GM19351 (cell line): ENCODE measurements at regions not wholly inside any gene's neighbourhood (a gene's known extent, or its start where the extent isn't known, plus 50 kb on each side); places are given as distances from the start of the nearest gene placed in this dataset.

Experiments used
- ATAC-seq: cut with Tn5 transposase; IDR thresholded peaks from one replicate; pipeline ENCODE4 v1.9.1; 2021; ENCODE audit warnings: mild to moderate bottlenecking, moderate library complexity; ENCODE audit not compliant: unreplicated experiment

DNA sequence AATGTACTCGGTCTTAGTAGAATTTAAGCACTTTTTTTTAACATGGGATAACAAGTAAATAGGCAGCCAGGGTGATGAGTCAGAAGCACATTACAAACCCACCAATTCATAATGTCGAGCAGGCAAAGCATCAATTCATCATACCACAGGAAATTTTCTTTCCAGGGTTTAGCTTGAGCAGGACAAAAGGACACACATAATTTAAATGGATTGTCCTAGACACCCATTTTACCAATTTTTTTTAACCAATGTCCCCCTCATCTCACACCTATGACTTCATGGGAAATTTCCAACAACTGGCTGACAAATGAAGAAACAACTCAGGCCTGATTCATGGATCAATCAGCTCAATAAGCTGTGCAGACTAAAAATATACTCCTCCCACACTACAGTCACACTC lies 58.8 kb upstream of the FOXG1 start:
- ATAC-seq = no peak

DNA sequence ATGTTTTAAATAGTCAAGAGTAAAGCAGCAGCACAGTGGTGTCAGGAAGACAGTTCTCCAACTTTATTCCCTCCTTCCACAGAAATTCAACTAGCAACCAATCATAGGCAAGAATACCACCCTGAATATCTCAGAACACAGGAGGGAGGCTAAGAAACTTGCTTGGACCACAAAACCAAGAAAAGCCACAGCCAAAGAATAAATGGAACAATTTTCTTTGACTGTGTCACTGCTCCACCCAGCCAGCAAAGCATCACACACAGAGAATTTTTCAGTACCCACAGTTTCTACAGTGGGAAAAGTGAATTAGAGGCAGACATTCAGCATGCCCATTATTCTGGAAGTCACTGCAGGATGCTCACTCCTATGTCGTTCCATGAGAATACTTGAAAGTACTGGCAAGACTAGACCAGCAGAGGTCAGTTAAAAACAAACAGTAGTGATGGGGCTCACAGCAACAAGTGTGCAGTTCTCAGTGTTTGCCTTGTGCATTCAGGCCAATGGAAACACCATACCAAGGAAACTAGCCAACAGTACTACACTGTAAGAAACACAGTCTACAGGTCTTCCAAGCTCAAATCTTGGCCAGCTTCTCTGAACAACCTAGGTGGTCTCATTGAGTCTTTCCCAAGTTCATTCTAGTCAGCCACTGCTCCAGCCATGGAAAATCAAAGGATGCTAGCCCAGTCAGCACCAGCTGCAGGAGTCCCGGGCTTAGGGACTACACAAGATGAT lies 56.8 kb upstream of the FOXG1 start:
- ATAC-seq = no peak
